ENCODE measurements at regions not wholly inside any gene's neighbourhood (a gene's known extent, or its start where the extent isn't known, plus 50 kb on each side); places are given as distances from the start of the nearest gene placed in this dataset.

DNA sequence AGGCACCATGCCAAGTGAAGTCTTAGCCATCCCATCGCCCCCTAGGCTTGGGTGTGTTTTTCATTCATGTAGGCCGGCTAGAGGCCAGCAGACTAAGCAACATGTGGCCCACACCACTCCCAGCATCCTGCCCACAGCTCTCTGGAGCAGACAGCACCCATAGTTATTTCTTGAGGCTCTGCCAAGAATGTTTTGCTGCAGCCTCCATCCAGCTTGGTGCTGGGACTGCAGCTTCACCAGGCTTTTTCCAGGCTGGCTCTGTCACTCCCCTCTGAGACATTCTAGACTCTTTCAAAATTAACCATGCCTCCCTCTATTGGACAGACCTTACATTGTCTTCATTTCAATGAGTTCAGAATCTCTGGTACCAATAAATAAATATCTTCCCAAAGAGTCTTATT is 104.2 kb downstream of the DUSP10 start:
- TF ChIP-seq, protein P1, sequence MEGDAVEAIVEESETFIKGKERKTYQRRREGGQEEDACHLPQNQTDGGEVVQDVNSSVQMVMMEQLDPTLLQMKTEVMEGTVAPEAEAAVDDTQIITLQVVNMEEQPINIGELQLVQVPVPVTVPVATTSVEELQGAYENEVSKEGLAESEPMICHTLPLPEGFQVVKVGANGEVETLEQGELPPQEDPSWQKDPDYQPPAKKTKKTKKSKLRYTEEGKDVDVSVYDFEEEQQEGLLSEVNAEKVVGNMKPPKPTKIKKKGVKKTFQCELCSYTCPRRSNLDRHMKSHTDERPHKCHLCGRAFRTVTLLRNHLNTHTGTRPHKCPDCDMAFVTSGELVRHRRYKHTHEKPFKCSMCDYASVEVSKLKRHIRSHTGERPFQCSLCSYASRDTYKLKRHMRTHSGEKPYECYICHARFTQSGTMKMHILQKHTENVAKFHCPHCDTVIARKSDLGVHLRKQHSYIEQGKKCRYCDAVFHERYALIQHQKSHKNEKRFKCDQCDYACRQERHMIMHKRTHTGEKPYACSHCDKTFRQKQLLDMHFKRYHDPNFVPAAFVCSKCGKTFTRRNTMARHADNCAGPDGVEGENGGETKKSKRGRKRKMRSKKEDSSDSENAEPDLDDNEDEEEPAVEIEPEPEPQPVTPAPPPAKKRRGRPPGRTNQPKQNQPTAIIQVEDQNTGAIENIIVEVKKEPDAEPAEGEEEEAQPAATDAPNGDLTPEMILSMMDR (IDR thresholded peaks at IDR 0.05), result no peak
- H3K27me3 Mint-ChIP-seq (ENCODE audit: low read depth in 2 of 2), result peaks cover 0 to 7% of the 10 kb centered on the region in 2 donors
- Histone ChIP-seq H3K4me1 (ENCODE audit: control insufficient read depth, insufficient read depth, low read length) (no peaks in the 10 kb centered on the region), H3K9me3 (ENCODE audit: control insufficient read depth, insufficient read depth, low read length) (no peaks in the 10 kb centered on the region), H3K27me3 (ENCODE audit: control insufficient read depth, insufficient read depth, low read length) (no peaks in the 10 kb centered on the region), H3K27ac (ENCODE audit: low read length) (no peak overlapping the region), H3K4me3 (ENCODE audit: low read length) (no peak overlapping the region), H3K36me3 (ENCODE audit: control insufficient read depth, insufficient read depth, low read length) (no peaks in the 10 kb centered on the region)
- no peaks in the 10 kb centered on the region for H3K4me1 Mint-ChIP-seq
- no peak overlapping the region for H3K4me3 Mint-ChIP-seq
- H3K9me3 Mint-ChIP-seq, result no peaks in the 10 kb centered on the region
- H3K27ac Mint-ChIP-seq, result no peak overlapping the region
- WGBS (ENCODE audit: insufficient coverage), result 96% methylated on average over 2 of the region's 2 CpGs
- DNase-seq, result no peak
- no peak for ATAC-seq
- intact Hi-C loops (cut with micrococcal nuclease), result no loop called here
- no peaks in the 10 kb centered on the region for H3K36me3 Mint-ChIP-seq

DNA sequence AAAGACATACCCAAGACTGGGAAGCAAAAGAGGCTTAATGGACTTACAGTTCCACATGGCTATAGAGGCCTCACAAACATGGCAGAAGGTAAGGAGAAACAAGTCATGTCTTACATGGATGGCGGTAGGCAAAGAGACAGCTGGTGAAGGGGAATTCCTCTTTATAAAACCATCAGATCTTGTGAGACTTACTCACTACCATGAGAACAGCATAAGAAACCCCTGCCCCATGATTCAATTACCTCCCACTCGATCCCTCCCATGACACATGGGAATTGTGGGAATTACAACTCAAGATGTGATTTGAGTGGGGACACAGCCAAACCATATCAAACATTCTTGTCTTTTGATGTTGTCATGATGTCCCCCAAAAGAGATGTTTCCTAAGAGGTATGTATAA is 103.3 kb downstream of the DUSP10 start:
- Histone ChIP-seq H3K4me1 (ENCODE audit: control insufficient read depth, insufficient read depth, low read length) (no peaks in the 10 kb centered on the region), H3K36me3 (ENCODE audit: control insufficient read depth, insufficient read depth, low read length) (no peaks in the 10 kb centered on the region), H3K9me3 (ENCODE audit: control insufficient read depth, insufficient read depth, low read length) (no peaks in the 10 kb centered on the region), H3K27ac (ENCODE audit: low read length) (no peak overlapping the region), H3K4me3 (ENCODE audit: low read length) (no peak overlapping the region), H3K27me3 (ENCODE audit: control insufficient read depth, insufficient read depth, low read length) (no peaks in the 10 kb centered on the region)
- ATAC-seq (no peak), DNase-seq (no peak)
- Mint-ChIP-seq H3K4me3 (no peak overlapping the region), H3K27ac (no peak overlapping the region), H3K4me1 (no peaks in the 10 kb centered on the region), H3K36me3 (no peaks in the 10 kb centered on the region), H3K27me3 (ENCODE audit: low read depth in 2 of 2) (peaks cover 0 to 7% of the 10 kb centered on the region in 2 donors), H3K9me3 (no peaks in the 10 kb centered on the region)
- 86% methylated on average over 1 of the region's 2 CpGs for WGBS (ENCODE audit: insufficient coverage)
- intact Hi-C loops (cut with micrococcal nuclease), result no loop called here
- TF ChIP-seq, protein P1 (IDR thresholded peaks at IDR 0.05), result no peak

DNA sequence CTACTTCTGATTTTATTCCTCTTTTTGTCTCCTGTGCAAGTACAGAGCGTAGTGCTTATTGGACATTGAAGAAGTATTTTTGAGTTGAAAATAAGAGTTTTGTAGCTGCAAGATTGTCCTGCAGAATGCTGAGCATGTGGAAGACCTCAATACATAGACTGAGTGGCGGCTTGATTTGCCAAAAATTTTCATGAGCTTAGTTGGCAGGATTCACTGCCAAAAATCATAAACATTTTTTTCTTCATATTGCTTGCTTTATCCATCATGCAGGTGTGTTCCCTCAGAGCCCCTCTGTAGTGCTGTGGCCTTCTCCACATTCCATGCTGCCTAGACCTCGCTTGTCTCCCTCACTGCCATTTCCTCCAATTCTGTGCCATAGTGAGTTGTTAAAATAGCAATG is 100.1 kb downstream of the DUSP10 start:
- H3K36me3 Mint-ChIP-seq, result no peaks in the 10 kb centered on the region

More for the DNA sequence above, 100.1 kb downstream of the DUSP10 start:
- intact Hi-C loops (cut with micrococcal nuclease), result no loop called here
- Histone ChIP-seq H3K27ac (ENCODE audit: low read length) (no peak overlapping the region), H3K27me3 (ENCODE audit: control insufficient read depth, insufficient read depth, low read length) (no peaks in the 10 kb centered on the region), H3K36me3 (ENCODE audit: control insufficient read depth, insufficient read depth, low read length) (no peaks in the 10 kb centered on the region), H3K9me3 (ENCODE audit: control insufficient read depth, insufficient read depth, low read length) (no peaks in the 10 kb centered on the region), H3K4me3 (ENCODE audit: low read length) (no peak overlapping the region), H3K4me1 (ENCODE audit: control insufficient read depth, insufficient read depth, low read length) (no peaks in the 10 kb centered on the region)
- H3K27me3 Mint-ChIP-seq (ENCODE audit: low read depth in 2 of 2), result peaks cover 0 to 7% of the 10 kb centered on the region in 2 donors
- H3K4me1 Mint-ChIP-seq, result no peaks in the 10 kb centered on the region
- DNase-seq (no peak), ATAC-seq (no peak)
- WGBS (ENCODE audit: insufficient coverage), result 96% methylated on average over 2 of the region's 3 CpGs
- no peak overlapping the region for H3K27ac Mint-ChIP-seq
- TF ChIP-seq, protein P1 (IDR thresholded peaks at IDR 0.05), result no peak
- H3K4me3 Mint-ChIP-seq, result no peak overlapping the region
- H3K9me3 Mint-ChIP-seq, result no peaks in the 10 kb centered on the region

All from natural killer cell (primary cell).